PC-3 (cell line): ENCODE measurements at regions not wholly inside any gene's neighbourhood (a gene's known extent, or its start where the extent isn't known, plus 50 kb on each side); places are given as distances from the start of the nearest gene placed in this dataset.

Source experiments
- ATAC-seq: fragments of 200-7000 bp; cut with Tn5 transposase; 2 replicates; pipeline ENCODE4 v1.9.1; 2020; ENCODE audit warnings: mild to moderate bottlenecking, moderate library complexity
- BruUV-seq: library from RNA; stranded (reverse); fragments of 400-500 nt; replicated peaks from 2 replicates; lab custom pipeline; 2021; lab: Mats Ljungman, UMichigan
- CTCF ChIA-PET: fragments of 300-600 bp; sonication (Branson Sonifier 250); formaldehyde crosslinking; loops from one replicate; lab custom pipeline; 2022; ENCODE audit warnings: antibody characterized with exemption; lab: Charles Lee
- POLR2A ChIA-PET: fragments of 300-600 bp; sonication (Branson Sonifier 250); formaldehyde crosslinking; loops from one replicate; lab custom pipeline; 2022; ENCODE audit warnings: antibody characterized with exemption; ENCODE audit not compliant: unreplicated experiment; lab: Charles Lee
- DNase-seq: peaks from one replicate; pipeline ENCODE4 v3.0.0-alpha.2; 2015
- H2AFZ ChIP-seq: fragments of 300-600 bp; sonication (generic); 2 replicates; pipeline ENCODE4 v1.6.0; 2016; ENCODE audit warnings: antibody characterized with exemption, low read length
- H3F3A ChIP-seq: fragments of 300-600 bp; sonication (generic); one replicate; pipeline ENCODE4 v1.6.0; 2017; ENCODE audit warnings: antibody characterized with exemption, low read length, control low read depth, mild to moderate bottlenecking; ENCODE audit not compliant: unreplicated experiment
- H3K27ac ChIP-seq: fragments of 300-600 bp; sonication (generic); 2 replicates; pipeline ENCODE4 v1.5.1; 2016; ENCODE audit warnings: mild to moderate bottlenecking, low read length
- H3K27me3 ChIP-seq: fragments of 300-600 bp; sonication (generic); 2 replicates; pipeline ENCODE4 v1.6.1; 2016; ENCODE audit warnings: low read length, mixed read lengths
- H3K36me3 ChIP-seq: fragments of 300-600 bp; sonication (generic); 2 replicates; pipeline ENCODE4 v1.6.1; 2016; ENCODE audit warnings: low read depth, mixed run types, low read length, mixed read lengths
- H3K4me1 ChIP-seq: fragments of 300-600 bp; sonication (generic); 2 replicates; pipeline ENCODE4 v1.5.1; 2016; ENCODE audit warnings: low read length; ENCODE audit not compliant: insufficient read depth
- H3K4me2 ChIP-seq: fragments of 300-600 bp; sonication (generic); 2 replicates; pipeline ENCODE4 v1.6.0; 2016; ENCODE audit warnings: low read length
- H3K4me3 ChIP-seq: fragments of 300-600 bp; sonication (generic); 2 replicates; pipeline ENCODE4 v1.5.1; 2016; ENCODE audit warnings: mild to moderate bottlenecking, low read length, mixed read lengths
- H3K79me2 ChIP-seq: fragments of 300-600 bp; sonication (generic); 2 replicates; pipeline ENCODE4 v1.6.1; 2017; ENCODE audit warnings: low read length, mixed read lengths
- H3K9ac ChIP-seq: fragments of 300-600 bp; sonication (generic); 2 replicates; pipeline ENCODE4 v1.6.0; 2016; ENCODE audit warnings: mild to moderate bottlenecking, low read length
- H3K9me2 ChIP-seq: fragments of 300-600 bp; sonication (generic); replicated peaks from 2 replicates; pipeline ENCODE4 v1.6.1; 2016; ENCODE audit warnings: mixed run types, low read length, mixed read lengths
- H3K9me3 ChIP-seq: fragments of 300-600 bp; sonication (generic); 2 replicates; pipeline ENCODE4 v1.6.1; 2016; ENCODE audit warnings: low read length, mixed read lengths
- H4K20me1 ChIP-seq: fragments of 300-600 bp; sonication (generic); 2 replicates; pipeline ENCODE4 v1.6.1; 2016; ENCODE audit warnings: low read length, mixed read lengths
- EZH2 ChIP-seq: fragments of 300-600 bp; sonication (generic); IDR thresholded peaks from one replicate; pipeline ENCODE4 v1.6.1; 2017; ENCODE audit warnings: antibody characterized with exemption, mild to moderate bottlenecking, low read length; ENCODE audit not compliant: unreplicated experiment
- EZH2phosphoT487 ChIP-seq: fragments of 300-600 bp; sonication (generic); IDR thresholded peaks from 2 replicates; pipeline ENCODE4 v1.6.1; 2018; ENCODE audit warnings: mild to moderate bottlenecking, antibody characterized with exemption, low read length, borderline replicate concordance
- intact Hi-C: fragments of 100-400 bp; cut with micrococcal nuclease; formaldehyde crosslinking; loops from 2 replicates; pipeline ENCODE4 v1.9.0; 2023
- TF ChIP-seq, protein P1 (sequence below): fragments of 300-600 bp; sonication (generic); conservative IDR thresholded peaks from 2 replicates; pipeline ENCODE4 v1.5.1; 2017; ENCODE audit warnings: antibody characterized with exemption, low read depth, mild to moderate bottlenecking, low read length

DNA sequence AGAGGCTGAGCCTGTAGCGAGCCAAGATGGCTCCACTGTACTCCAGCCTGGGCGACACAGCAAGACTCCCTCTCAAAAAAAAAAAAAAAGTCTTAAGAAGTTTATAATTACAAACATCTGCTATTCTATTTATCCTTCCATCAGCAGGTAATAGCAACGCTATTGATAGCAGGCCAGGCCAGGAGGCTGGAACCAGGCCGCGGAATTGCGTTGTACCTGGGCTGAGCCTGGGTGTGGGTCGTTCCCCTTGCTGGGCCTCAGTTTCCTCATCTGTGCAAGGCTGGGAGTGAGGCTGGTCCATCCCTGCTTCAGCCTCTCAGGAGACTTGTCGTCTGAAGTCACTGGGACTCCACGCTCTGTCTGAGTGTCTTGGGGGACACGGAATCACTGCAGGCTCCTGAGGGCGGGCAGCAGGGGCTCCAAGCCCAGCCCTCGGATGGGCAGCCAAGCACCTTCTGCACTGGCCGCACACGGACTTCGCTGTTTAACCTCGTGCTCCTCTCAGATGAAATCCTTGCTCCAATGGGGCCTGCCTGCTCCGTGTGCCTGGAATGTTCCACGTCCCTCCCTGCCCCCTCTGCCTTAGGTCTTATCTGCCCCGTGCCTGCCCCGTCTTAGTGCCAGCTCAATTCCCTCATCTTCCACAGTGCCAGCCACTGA is 103.9 kb upstream of the C1orf174 start:
- Histone ChIP-seq H3K4me3 (no peak overlapping the region), H3K79me2 (no peaks in the 10 kb centered on the region), H2AFZ (no peak overlapping the region), H3K36me3 (no peaks in the 10 kb centered on the region), H3F3A (no peaks in the 10 kb centered on the region), H3K4me2 (no peak overlapping the region), H3K9me3 (no peaks in the 10 kb centered on the region), H3K27ac (no peak overlapping the region), H3K4me1 (no peaks in the 10 kb centered on the region), H4K20me1 (no peaks in the 10 kb centered on the region), H3K27me3 (peaks cover 94% of the 10 kb centered on the region), H3K9ac (no peak overlapping the region), H3K9me2 (no peaks in the 10 kb centered on the region)
- TF ChIP-seq, protein P1, sequence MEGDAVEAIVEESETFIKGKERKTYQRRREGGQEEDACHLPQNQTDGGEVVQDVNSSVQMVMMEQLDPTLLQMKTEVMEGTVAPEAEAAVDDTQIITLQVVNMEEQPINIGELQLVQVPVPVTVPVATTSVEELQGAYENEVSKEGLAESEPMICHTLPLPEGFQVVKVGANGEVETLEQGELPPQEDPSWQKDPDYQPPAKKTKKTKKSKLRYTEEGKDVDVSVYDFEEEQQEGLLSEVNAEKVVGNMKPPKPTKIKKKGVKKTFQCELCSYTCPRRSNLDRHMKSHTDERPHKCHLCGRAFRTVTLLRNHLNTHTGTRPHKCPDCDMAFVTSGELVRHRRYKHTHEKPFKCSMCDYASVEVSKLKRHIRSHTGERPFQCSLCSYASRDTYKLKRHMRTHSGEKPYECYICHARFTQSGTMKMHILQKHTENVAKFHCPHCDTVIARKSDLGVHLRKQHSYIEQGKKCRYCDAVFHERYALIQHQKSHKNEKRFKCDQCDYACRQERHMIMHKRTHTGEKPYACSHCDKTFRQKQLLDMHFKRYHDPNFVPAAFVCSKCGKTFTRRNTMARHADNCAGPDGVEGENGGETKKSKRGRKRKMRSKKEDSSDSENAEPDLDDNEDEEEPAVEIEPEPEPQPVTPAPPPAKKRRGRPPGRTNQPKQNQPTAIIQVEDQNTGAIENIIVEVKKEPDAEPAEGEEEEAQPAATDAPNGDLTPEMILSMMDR, result no peak
- TF ChIP-seq EZH2, result no peak
- no peak for TF ChIP-seq EZH2phosphoT487
- CTCF ChIA-PET, result no interaction called here
- no peak for DNase-seq
- no TSS peak for BruUV-seq
- no peak for ATAC-seq
- intact Hi-C loops, result no loop called here
- POLR2A ChIA-PET, result no interaction called here

DNA sequence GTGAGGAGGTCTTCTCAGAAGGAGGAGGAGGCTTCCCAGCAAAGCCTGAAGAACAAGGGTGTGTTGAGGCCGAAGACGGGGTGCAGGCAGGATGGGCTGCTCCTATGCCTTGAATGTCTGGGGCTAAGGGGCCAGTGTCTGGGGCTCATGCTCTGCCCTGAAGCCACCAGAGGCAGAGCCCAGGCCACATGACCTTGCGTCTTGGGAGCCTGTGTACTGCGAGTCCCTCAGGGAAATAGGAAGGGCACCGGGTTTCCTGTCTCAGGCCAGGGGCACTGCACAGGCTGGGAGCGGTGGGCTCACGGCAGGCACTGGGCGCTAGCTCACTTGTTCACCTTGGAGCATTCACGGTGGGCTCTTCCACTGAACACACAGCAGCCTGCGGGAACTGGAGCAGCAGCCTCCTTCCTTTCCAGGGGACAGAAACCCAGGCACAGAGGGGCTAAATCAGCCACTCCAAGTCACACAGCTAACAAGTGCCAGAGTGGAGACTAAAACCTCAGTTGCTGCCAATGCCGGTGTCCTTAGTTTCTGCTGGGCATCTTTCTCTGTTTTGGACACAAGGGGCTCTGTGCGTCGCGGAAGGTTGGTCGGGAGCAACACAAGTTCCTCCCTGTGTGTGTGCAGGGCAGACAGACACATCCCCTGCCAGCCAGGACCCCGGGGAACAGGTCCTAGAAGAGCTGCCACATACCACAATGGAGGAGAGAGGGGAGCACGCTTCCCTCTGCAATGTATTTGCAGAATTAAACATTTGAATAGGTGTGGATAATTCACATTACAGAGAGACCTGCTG is 104.8 kb upstream of the C1orf174 start:
- Histone ChIP-seq H3K4me1 (no peaks in the 10 kb centered on the region), H4K20me1 (no peaks in the 10 kb centered on the region), H3K4me2 (no peak overlapping the region), H2AFZ (no peak overlapping the region), H3K36me3 (no peaks in the 10 kb centered on the region), H3K79me2 (no peaks in the 10 kb centered on the region), H3K27ac (no peak overlapping the region), H3K27me3 (peaks cover 96% of the 10 kb centered on the region), H3K4me3 (no peak overlapping the region), H3K9me2 (no peaks in the 10 kb centered on the region), H3K9ac (no peak overlapping the region), H3F3A (no peaks in the 10 kb centered on the region), H3K9me3 (no peaks in the 10 kb centered on the region)
- ChIA-PET POLR2A (no interaction called here), CTCF (no interaction called here)
- no TSS peak for BruUV-seq
- intact Hi-C loops, result no loop called here
- no peak for DNase-seq
- ATAC-seq, result no peak
- TF ChIP-seq, protein P1, result no peak

DNA sequence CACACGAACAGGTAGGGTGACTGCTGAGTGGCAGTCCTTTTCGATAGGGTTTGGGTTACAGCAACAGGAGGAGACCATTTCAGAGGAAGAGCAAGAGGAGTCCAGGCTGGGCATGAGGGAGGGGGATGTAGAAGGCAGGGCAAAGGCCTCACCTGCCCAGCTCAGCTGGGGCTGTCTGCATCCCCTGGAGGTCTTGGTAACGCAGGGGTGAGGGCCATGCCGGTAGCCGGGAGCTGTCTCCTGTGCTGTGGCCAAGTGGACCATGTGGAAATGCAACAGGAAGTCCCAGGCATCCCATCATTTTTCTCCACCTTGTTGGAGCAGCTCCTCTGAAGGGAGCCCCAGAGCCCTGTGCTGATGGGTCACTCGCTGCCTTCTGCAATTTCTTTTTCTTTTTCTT is 105.4 kb upstream of the C1orf174 start:
- no peak overlapping the region for H3K4me3 ChIP-seq
- no peaks in the 10 kb centered on the region for H3K79me2 ChIP-seq
- DNase-seq, result no peak
- CTCF ChIA-PET, result no interaction called here
- TF ChIP-seq EZH2, result no peak
- no peak for TF ChIP-seq EZH2phosphoT487
- TF ChIP-seq, protein P1, result no peak
- no peak overlapping the region for H3K27ac ChIP-seq
- no peaks in the 10 kb centered on the region for H4K20me1 ChIP-seq
- no peak overlapping the region for H3K9ac ChIP-seq
- no peak overlapping the region for H3K4me2 ChIP-seq
- H3K27me3 ChIP-seq, result peaks cover 96% of the 10 kb centered on the region
- H3K36me3 ChIP-seq, result no peaks in the 10 kb centered on the region
- intact Hi-C loops, result no loop called here
- H3K4me1 ChIP-seq, result no peaks in the 10 kb centered on the region
- H3K9me2 ChIP-seq, result no peaks in the 10 kb centered on the region
- no peaks in the 10 kb centered on the region for H3F3A ChIP-seq
- H2AFZ ChIP-seq, result no peak overlapping the region
- no peaks in the 10 kb centered on the region for H3K9me3 ChIP-seq
- POLR2A ChIA-PET, result no interaction called here
- no TSS peak for BruUV-seq
- no peak for ATAC-seq
